Endothelial cell (in vitro differentiated cells): ENCODE measurements at regions not wholly inside any gene's neighbourhood (a gene's known extent, or its start where the extent isn't known, plus 50 kb on each side); places are given as distances from the start of the nearest gene placed in this dataset.

Source experiments
- DNase-seq: peaks from one replicate; pipeline ENCODE4 v3.0.0; 2021; ENCODE audit warnings: low spot score
- H3K27ac Mint-ChIP-seq: one replicate; pipeline ENCODE4 v1.8.0; 2021; ENCODE audit warnings: mixed read lengths, inconsistent platforms; ENCODE audit not compliant: unreplicated experiment
- H3K27me3 Mint-ChIP-seq: one replicate; pipeline ENCODE4 v1.8.0; 2021; ENCODE audit warnings: mild to moderate bottlenecking, moderate library complexity, mixed read lengths, inconsistent platforms; ENCODE audit not compliant: unreplicated experiment
- H3K36me3 Mint-ChIP-seq: one replicate; pipeline ENCODE4 v1.8.0; 2021; ENCODE audit warnings: mild to moderate bottlenecking, low read depth, mixed read lengths, inconsistent platforms; ENCODE audit not compliant: unreplicated experiment
- H3K4me1 Mint-ChIP-seq: one replicate; pipeline ENCODE4 v1.8.0; 2021; ENCODE audit warnings: mild to moderate bottlenecking, mixed read lengths, inconsistent platforms; ENCODE audit not compliant: unreplicated experiment
- H3K4me3 Mint-ChIP-seq: one replicate; pipeline ENCODE4 v1.8.0; 2021; ENCODE audit warnings: mild to moderate bottlenecking, mixed read lengths, inconsistent platforms; ENCODE audit not compliant: unreplicated experiment
- H3K9me3 Mint-ChIP-seq: one replicate; pipeline ENCODE4 v1.8.0; 2021; ENCODE audit warnings: mixed read lengths, inconsistent platforms; ENCODE audit not compliant: unreplicated experiment
- CTCF ChIP-seq: fragments of 200-600 bp; sonication (generic); IDR thresholded peaks from one replicate; pipeline ENCODE4 v1.5.0; 2021; ENCODE audit warnings: antibody characterized with exemption; ENCODE audit not compliant: unreplicated experiment

GRCh38 chr16:60166111-60166510 lies 1432.0 kb upstream of the GOT2 start:
- no peak overlapping the region for H3K4me3 Mint-ChIP-seq
- no peaks in the 10 kb centered on the region for H3K4me1 Mint-ChIP-seq
- no peak overlapping the region for H3K27ac Mint-ChIP-seq
- TF ChIP-seq CTCF: no peak
- no peak for DNase-seq
- H3K9me3 Mint-ChIP-seq: no peaks in the 10 kb centered on the region
- no peaks in the 10 kb centered on the region for H3K27me3 Mint-ChIP-seq
- no peaks in the 10 kb centered on the region for H3K36me3 Mint-ChIP-seq

DNA sequence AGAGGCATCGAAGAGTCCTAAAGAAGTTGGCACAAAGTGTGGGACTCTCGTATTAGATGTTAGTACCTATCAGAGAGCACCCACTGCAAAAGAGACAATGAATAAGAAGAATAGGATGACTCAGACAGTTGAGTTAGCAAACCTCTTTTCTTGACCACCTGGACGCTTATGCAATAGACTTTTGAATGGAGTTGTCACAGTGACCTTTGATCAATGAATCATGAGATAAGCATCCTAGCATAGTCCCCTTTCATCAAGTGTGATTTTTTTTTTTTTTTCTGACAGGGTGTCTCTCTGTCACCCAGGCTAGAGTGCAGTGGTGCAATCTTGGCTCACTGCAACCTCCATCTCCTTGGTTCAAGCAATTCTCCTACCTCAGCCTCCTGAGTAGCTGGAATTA lies 1417.9 kb upstream of the GOT2 start:
- TF ChIP-seq CTCF: no peak
- Mint-ChIP-seq H3K27me3 (peaks cover 2% of the 10 kb centered on the region), H3K9me3 (no peaks in the 10 kb centered on the region), H3K4me3 (no peak overlapping the region), H3K36me3 (no peaks in the 10 kb centered on the region), H3K4me1 (no peaks in the 10 kb centered on the region), H3K27ac (no peak overlapping the region)
- no peak for DNase-seq

GRCh38 chr16:60150907-60151306 lies 1416.8 kb upstream of the GOT2 start:
- Mint-ChIP-seq H3K9me3 (no peaks in the 10 kb centered on the region), H3K36me3 (no peaks in the 10 kb centered on the region), H3K27ac (no peak overlapping the region), H3K4me1 (no peaks in the 10 kb centered on the region), H3K4me3 (no peak overlapping the region), H3K27me3 (peaks cover 2% of the 10 kb centered on the region)
- DNase-seq: no peak
- no peak for TF ChIP-seq CTCF

DNA sequence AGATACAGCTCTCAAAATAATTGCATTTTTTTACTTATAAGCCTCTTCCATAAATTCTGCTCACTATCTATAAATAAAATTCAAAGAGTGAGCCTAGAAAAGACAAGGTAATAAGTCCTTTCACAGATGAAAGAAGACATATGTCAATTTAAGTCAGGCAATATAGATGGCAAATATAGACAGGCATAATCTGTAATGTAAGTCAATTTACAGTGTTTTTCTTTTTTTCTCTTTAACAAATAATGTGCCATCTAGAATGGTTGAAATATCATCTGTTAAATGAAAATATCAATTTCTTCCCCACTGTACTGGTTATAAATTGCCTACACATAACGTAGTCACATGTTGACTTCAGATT lies 1409.2 kb upstream of the GOT2 start:
- no peak overlapping the region for H3K4me3 Mint-ChIP-seq
- no peak for TF ChIP-seq CTCF
- no peak for DNase-seq
- H3K36me3 Mint-ChIP-seq: no peaks in the 10 kb centered on the region
- no peaks in the 10 kb centered on the region for H3K4me1 Mint-ChIP-seq
- no peak overlapping the region for H3K27ac Mint-ChIP-seq
- peaks cover 2% of the 10 kb centered on the region for H3K27me3 Mint-ChIP-seq
- no peaks in the 10 kb centered on the region for H3K9me3 Mint-ChIP-seq

GRCh38 chr16:60142619-60143347 lies 1408.7 kb upstream of the GOT2 start:
- DNase-seq: no peak
- H3K36me3 Mint-ChIP-seq: no peaks in the 10 kb centered on the region
- H3K4me1 Mint-ChIP-seq: no peaks in the 10 kb centered on the region
- TF ChIP-seq CTCF: no peak
- peaks cover 2% of the 10 kb centered on the region for H3K27me3 Mint-ChIP-seq
- H3K9me3 Mint-ChIP-seq: no peaks in the 10 kb centered on the region
- H3K4me3 Mint-ChIP-seq: no peak overlapping the region
- H3K27ac Mint-ChIP-seq: no peak overlapping the region
